ENCODE measurements at regions not wholly inside any gene's neighbourhood (a gene's known extent, or its start where the extent isn't known, plus 50 kb on each side); places are given as distances from the start of the nearest gene placed in this dataset.

DNA sequence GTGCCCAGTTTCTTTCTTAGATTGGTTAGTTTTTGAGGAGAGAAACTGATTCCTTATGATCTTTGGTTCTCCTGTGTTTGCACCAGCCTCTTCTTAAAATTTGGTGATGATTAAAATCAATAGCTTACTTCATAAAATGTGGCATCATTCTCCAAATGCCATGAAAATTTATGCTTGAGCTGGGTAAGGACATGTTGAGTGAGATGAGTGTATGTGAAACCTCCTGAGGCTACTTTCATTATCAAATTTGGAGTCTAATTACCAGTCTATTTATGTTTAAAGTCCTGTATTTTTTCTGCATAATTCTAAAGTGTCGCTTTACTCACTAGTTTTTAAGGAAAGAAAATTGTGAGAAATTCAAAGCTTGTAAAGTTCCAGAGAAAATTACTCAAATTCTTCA, 102.1 kb downstream of the DIPK2A start:
- DNase-seq, result no peak

DNA sequence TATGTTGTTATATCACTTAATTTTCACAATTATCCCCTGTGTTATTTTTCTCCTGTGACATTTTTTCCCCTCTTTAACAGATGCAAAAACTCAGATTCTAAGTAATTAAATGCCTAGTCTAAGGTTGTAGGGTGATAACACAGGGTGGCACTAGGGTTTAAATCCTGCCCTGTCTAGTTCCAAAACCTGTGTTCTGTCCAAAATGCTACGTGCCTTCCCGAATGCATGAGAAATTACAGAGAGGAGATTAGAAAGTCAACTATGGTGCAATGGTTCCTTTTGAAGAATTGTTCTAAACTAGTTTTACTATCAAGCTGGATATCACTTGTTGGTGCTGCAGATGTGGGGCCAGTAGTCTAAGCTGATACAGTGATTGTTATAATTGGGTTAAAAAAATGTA, 108.0 kb downstream of the DIPK2A start:
- DNase-seq, result no peak

- DNase-seq, result no peak
These were observed 113.3 kb downstream of the DIPK2A start for GRCh38 chr3:144084929-144085328.

GRCh38 chr3:144085964-144086363, 114.3 kb downstream of the DIPK2A start:
- no peak for DNase-seq

DNA sequence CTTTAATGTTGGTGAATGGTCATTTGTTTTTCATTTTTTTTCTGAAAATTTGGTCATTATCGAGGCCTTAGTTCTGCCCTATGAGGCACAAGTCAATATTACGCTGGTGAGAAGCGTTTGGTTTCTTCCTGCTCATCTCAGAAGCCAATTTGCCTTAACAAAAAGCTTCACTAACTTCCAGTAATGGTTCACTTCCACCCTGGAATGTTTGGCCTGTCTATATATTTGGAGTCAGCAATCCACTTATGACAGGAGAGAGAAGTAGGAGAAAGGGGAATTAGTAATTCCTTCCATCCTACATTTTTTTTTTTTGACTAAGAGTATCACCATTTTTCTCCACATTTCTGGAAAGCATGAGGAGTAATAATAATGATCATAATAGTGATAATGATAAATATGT, 124.4 kb downstream of the DIPK2A start:
- no peak for DNase-seq

GRCh38 chr3:144097163-144097562, 125.5 kb downstream of the DIPK2A start:
- no peak for DNase-seq

- DNase-seq, result no peak
These were observed 127.1 kb downstream of the DIPK2A start for GRCh38 chr3:144098691-144099090.

DNA sequence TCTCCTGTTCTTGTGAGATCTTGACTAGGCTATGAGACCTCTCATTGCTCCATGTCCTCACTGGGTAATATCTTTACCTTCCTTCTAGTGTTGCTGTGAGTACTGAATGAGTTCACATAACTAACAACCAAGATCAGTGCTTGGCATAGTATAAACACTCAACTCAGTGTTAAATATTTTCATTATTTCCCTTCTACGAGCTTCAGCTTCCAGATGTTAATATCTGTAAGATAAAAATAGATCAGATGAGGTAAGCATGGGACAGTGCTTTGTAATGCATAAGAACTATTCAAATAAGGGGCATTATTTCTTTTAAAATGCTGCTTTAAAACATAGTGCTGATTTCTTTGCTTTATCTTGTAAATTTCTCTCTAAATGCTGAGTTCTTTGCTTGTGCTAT, 130.8 kb downstream of the DIPK2A start:
- no peak for DNase-seq

- DNase-seq, result peak in 13 of 56 donors; percentile 6 to 49 (median 26)
These were observed 132.6 kb downstream of the DIPK2A start for GRCh38 chr3:144104186-144104585.

- DNase-seq, result no peak
These were observed 133.1 kb downstream of the DIPK2A start for GRCh38 chr3:144104679-144105078.

- no peak for DNase-seq
These were observed 133.9 kb downstream of the DIPK2A start for GRCh38 chr3:144105542-144105941.

- no peak for DNase-seq
These were observed 135.3 kb downstream of the DIPK2A start for GRCh38 chr3:144106970-144107369.

DNA sequence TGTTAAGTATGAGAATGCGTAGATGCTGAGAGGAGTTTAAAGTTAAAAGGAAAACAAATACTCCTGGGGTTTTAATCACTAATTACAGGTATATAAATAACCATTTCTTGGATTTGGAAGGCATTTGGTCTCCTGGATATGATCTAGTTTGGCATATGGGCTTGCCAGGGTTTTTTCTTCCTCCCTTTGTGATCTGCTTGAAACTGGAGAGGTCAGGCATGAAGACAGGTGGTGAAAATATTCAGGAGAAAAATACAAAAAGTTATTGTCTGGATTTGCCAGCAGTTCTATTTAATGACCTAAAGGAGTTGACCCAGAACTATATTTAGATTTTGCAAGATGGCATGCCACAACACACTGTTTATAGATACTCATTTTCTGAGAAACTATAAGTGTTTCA, 136.3 kb downstream of the DIPK2A start:
- DNase-seq, result no peak

- DNase-seq, result no peak
These were observed 138.3 kb downstream of the DIPK2A start for GRCh38 chr3:144109944-144110343.

- DNase-seq, result peak in 18 of 56 donors; percentile 3 to 45 (median 13)
These were observed 140.4 kb downstream of the DIPK2A start for GRCh38 chr3:144112036-144112435.

DNA sequence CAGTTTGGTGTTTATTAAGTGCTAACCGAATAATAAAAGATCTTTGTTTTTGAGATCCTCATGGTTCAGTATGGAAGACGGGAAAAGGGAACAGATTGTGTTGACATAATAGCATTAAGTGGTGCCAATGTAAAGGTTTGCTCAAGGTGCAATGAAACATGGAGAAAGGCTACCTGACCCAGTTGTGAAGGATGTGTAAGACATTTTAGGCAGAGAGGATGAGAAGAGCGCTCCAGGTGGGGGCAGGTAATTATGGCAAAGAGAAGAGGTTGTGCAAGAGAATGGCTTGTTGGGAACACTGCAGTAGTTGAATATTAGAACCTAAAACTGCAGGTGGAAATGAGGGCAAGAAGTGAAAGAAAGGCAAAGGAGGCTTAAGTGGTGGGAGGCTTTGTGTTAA, 140.8 kb downstream of the DIPK2A start:
- no peak for DNase-seq

GRCh38 chr3:144114767-144115166, 143.1 kb downstream of the DIPK2A start:
- no peak for DNase-seq

DNA sequence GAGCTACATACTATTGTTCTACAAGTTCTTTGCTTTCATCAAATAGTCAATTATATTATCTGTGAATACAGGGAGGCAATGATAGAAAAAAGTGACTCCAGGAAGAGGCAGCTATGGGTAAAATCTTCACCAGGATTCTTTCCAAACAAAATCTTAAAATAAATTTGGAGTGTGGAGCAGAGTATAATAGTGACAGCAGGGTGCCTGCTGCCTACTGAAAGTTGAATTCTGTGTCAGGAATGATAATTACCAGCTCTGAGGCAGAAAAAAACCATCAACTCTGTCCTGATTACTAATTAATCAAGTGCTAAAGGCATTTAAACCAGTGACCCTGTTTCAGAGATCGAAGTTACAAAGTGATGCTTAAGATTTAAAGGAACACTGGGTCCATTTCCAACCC, 148.0 kb downstream of the DIPK2A start:
- DNase-seq, result no peak

DNA sequence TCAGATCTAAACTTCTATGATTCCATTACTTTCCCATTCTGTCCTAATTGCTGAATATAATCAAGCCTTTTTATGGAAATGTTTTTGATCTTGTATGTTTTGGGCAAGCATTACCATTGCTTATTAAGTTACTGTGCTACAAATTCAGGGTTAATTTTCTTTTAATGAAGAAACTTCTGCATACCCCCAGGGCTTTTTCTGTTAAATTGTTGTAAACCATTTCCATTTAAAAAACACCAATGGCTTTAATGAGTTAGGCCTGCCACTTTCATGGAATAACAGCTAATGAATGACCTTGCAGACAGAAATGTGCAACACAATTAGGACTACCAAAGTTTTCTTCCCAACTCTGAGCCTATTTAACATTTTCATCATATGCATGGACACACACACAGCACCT, 150.0 kb downstream of the DIPK2A start:
- no peak for DNase-seq

- no peak for DNase-seq
These were observed 155.4 kb downstream of the DIPK2A start for GRCh38 chr3:144127014-144127413.

GRCh38 chr3:144127700-144128099, 156.1 kb downstream of the DIPK2A start:
- no peak for DNase-seq

DNA sequence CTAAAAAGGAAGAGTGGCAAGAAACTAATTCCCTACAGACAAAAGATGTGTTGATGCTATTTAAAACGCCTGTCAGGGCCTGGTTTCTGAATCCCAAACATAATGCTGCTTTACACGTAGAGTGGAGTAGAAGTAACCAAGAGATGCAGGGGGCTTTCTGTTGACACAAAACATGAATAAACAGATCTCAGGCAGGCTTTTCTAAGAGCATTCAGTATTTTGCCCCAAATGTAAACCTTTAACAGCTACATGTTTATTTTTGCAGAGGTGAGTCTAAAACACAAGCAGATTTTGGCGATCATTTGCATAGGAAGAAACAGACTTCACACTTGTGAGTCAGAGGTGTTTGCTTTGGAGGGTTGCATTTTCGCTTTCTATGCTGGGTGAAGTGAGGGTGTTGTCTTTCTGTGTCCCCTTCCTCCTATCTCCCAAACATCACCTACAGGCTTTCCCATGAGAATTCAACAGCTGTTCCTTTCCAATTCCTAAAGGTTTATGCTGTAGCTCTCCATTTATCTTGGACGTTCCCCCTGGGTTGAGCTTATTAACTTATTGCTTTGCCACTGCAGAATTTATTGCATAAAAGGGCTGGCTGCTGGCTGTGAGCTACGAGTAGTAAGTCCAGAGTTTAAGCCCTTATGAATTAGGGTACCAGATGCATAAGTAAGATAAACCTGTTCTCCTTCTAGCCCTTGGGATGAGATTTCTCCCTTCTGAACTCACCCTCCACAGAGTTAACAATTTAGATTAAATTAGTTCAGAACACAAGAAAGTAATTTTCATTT, 156.7 kb downstream of the DIPK2A start:
- DNase-seq, result peak in 1 of 56 donors; percentile 21

DNA sequence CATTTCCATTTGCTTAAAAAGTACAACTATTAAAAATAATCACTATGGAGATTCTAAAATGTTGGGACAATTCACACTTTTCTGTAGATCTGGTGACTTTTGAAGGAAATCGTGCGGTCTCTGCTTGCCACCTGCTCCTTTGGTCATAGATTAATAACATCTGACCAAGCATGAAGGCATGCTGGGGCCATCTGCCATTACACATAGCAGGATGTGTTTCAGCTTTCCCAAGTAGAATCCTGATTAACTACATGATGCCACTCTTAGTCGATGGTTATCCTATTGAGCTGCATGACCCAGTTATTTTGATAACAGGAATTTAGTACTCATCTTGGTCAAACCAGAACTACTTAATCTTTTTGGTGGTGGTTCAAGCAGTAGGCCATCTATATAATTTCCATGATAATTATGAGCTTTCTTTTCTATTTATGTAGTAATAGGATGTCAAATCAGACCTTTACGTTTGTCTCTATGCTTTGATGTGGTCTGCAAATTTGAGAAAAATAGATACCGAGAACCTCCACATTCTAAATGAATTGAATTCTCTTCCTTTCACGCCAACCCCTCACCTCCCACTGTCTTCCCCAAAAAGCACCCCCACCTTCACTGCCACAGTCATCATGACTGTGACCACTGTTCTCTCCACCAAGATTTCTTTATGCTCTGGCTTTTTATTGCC, 158.1 kb downstream of the DIPK2A start:
- DNase-seq, result no peak

All from amygdala (tissue), 56 donors.